K562 (cell line): ENCODE measurements at regions not wholly inside any gene's neighbourhood (a gene's known extent, or its start where the extent isn't known, plus 50 kb on each side); places are given as distances from the start of the nearest gene placed in this dataset.

ENCODE experiments used
- BHLHE40 ChIP-seq: IDR thresholded peaks from 2 replicates; pipeline ENCODE4 v1.6.1; 2011; ENCODE audit warnings: low read length, improper control_type of control experiment
- ZBTB40 ChIP-seq, 2 experiments: fragments of 450-650 bp in 1 of 2; sonication (generic) in 1 of 2; formaldehyde crosslinking in 1 of 2; IDR thresholded peaks; 2 replicates each; pipeline versions ENCODE4 v1.7.1 to v1.9.0; 2016 to 2022; ENCODE audit warnings: inconsistent platforms in 1 of 2, mild to moderate bottlenecking in 1 of 2, missing genetic modification reagents in 1 of 2

- 0 out of 2 replicates have a peak, but pooled peaks have one; percentile 7 for TF ChIP-seq ZBTB40 (IDR thresholded peaks at IDR 0.05)
- TF ChIP-seq ZBTB40 (CRISPR knock-in tag; IDR thresholded peaks at IDR 0.05), result no peak
- 0 out of 2 replicates have a peak, but pooled peaks have one; percentile 0 for TF ChIP-seq BHLHE40
- TF ChIP-seq, all 486 proteins: peak for 9
Observed at GRCh38 chr12:93244514-93245077, 133.1 kb upstream of the NUDT4 start (continued).
